ENCODE measurements at regions not wholly inside any gene's neighbourhood (a gene's known extent, or its start where the extent isn't known, plus 50 kb on each side); places are given as distances from the start of the nearest gene placed in this dataset.
"Not testable (repeated sequence)": the region's sequence is repeated elsewhere in the genome, so short reads cannot be mapped to it uniquely, and the experiment has no call there.

DNA sequence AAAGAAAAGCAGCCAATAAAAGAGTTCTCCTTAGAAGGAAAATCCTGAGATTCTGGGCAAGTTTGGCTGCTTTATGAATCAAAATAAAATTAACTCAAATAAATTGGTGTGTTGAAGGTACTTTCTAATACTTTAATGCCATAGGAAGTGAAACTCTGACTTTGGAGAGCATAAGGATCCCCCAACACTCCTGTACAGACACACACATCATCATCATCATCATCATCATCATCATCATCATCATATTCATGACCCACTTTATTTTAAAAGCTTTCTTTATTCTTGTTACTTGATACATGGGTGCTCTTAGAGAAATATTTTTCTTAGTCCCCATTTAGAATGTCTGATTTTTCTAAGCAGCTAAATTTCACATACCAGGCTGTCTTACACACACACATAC, 283.1 kb upstream of the CYRIA start:
- DNase-seq: no peak

DNA sequence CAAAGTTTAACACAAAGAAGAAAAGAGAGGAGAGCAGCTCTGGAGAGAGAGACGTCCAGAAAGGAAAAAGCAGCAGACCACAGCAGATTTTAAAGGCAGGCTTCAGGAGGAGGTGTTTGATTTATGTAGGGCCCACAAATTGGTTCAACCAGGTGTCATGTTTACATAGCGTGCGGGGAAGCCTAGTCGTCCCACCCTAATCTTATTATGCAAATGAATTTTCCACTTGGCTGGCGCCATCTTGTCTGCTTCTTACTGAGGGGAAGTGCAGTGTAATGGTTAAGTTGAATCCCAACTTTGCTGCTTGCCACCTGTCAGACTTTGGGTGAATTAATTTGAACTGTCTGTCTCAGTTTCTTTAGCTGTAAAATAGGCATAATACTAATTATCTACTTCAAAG, 282.4 kb upstream of the CYRIA start:
- DNase-seq: no peak

- no peak for DNase-seq
Observed at GRCh38 chr2:16943279-16943958, 277.8 kb upstream of the CYRIA start.

GRCh38 chr2:16940214-16940613, 274.6 kb upstream of the CYRIA start:
- no peak for DNase-seq

DNA sequence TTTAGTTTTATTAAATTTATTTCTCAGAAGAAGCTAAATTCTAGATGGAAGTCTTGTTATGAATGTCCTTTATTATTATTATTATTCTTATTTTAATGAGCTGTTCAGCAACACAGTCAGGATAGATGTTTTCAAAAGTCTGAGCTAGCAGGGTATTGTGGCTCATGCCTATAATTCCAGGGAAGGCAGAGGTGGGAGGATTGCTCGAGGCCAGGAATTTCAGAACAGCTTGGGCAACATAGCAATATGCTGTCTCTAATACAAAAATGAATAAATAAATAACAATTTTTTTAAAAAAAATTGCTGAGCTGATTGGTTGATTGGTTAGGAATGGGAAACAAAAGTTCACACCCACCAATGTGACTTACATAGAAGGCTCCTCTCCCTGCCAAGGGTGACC, 274.1 kb upstream of the CYRIA start:
- DNase-seq: no peak

GRCh38 chr2:16933355-16933754, 267.7 kb upstream of the CYRIA start:
- DNase-seq: no peak

DNA sequence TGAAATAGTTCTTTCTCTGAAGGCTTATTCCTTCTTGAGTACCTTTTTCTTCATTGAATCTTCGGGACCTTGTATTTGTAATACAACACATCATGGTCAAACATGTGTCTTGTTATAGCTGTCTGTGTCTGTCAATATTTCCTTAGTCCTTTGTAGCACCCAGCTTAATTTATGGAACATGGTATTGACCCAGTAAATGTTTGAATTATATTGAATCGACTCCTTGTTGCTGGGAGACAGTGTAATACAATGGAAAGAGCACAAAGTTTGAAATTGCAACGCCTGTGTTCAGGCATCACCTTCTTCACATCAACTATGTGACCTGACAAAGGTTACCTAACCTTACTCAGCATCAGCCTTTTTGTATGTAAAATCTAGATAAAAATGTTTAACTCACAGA, 267.2 kb upstream of the CYRIA start:
- DNase-seq: no peak

GRCh38 chr2:16931441-16931840, 265.8 kb upstream of the CYRIA start:
- DNase-seq: no peak

GRCh38 chr2:16927398-16927797, 261.8 kb upstream of the CYRIA start:
- DNase-seq: no peak

DNA sequence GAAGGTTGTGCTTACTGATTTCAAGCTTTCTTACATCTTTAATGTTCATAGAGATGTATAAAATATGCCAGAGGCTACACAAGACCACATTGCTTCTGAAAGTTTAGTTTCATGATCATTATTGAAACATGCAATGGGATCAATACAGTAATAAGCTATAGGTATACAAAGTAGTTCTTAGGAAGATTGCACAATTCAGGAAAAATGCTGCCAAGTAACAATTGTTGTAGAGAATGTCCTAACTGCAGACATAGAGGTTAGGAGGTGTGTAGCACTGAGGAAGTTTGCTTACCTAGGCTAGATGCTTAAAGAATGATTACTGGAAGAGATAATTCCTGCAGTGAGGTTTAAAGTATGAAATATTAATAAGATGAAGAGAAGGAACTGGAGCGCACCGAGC, 259.5 kb upstream of the CYRIA start:
- DNase-seq: no peak

DNA sequence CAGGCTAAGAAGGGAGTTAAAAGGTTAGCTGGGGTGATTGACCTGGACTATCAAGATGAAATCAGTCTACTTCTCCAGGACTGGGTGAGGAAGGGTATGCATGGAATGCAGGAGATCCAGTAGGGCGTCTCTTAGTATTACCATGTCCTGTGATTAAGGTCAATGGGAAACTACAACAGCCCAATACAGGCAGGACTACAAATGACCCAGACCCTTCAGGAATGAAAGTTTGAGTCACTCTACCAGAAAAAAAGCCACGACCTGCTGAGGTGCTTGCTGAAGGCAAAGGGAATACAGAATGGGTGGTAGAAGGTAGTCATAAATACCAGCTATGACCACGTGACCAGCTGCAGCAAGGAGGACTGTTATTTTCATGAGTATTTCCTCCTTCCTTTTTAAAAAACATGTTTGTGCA, 249.7 kb upstream of the CYRIA start:
- DNase-seq: not testable (repeated sequence)

DNA sequence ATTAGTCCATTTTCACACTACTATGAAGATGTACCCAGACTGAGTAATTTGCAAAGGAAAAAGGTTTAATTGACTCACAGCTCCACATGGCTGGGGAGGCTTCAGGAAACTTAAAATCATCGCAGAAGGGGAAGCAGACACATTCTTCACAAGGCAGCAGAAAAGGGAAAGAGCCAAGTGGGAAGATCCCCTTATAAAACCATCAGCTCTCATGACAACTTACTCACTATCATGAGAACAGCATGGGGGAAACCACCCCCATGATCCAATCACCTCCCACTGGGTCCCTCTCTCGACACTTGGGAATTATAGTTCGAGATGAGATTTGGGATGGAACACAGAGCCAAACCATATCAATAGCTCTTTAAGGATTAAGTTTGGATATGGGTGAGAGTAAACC, 246.1 kb upstream of the CYRIA start:
- no peak for DNase-seq

DNA sequence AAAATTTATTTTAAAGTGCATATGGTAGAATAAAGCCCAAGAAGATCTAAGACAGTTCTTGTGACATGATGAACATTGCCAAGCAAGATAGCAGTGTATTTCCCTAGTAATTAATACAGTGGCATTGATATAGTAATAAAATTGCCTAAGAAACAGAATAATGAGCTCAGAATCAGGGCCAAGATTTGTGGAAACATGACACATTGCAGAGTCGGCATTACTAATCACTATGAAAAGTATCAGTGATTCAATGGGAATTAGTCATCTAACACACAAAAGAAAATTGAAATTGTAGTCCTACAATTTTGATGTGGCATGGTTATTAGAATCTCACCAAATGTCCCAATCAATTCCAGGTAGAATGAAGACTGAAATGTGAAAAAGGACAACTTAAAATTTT, 243.0 kb upstream of the CYRIA start:
- DNase-seq: no peak

DNA sequence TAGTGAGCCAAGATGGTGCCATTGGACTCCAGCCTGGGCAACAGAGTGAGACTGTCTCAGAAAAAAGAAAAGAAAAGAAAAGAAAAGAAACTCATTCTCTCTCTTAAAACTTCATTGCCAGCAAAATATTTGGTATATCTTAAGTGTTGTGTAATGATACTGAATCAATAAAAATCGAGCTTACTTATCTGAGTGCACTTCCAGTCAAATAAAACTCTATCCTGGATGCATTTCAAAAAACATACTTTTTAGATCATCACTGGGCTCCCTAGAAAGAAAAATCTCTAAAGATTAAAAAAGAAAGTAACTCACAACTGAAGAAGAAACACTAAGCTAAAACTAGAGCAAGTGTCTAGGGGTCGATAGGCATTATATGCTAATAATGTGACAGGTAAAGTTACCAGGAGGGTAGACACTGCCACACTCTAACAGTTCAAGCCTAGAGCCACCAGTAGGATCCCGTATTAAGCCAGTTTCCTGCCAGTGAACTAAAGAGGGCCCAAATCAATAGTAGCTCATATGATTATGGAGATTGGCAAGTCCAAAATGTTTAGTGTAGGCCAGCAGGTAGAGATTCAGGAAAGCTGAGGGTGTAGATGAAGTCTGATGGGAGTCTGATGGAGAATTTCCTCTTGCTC, 242.1 kb upstream of the CYRIA start:
- DNase-seq: no peak

DNA sequence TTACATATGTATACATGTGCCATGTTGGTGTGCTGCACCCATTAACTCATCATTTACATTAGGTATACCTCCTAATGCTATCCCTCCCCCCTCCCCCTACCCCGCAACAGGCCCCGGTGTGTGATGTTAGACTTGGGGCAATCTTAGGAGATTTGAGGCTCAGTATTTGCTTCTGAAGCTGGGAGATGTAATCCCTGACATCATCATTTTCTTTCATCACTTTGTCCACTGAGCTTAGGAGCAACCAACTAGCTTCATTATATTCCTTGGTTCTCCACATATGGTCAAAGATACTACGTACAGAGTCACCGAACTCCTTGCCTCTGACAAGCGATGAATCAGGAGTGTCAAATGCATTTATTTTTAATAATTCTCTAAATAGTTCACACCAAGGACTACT, 239.7 kb upstream of the CYRIA start:
- DNase-seq: not testable (repeated sequence)

DNA sequence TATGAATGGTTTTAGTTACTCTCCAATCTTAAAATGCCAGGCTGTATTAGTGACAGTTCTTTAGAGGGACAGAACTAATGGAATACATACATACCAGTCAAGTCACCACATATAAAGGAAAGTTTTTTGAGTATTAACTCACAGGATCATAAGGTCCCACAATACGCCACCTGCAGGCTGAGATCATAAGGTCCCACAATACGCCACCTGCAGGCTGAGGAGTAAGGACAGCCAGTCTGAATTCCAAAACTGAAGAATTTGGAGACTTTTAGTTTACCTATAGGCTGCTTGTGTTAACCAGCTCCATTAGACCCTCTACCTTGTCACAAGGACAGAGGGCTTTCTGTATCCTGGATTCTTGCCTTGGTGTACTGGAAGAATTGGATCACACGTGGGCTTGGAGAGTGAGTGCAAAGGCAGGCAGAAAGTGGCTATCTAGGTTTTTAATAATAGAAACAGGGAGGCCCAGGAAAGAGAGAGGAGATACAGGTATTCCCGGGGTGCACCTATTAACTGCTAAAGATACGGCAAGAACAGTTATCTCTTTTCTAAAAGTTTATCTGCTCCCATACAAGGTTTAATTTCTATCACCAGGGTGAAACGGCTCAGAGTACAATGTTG, 234.9 kb upstream of the CYRIA start:
- DNase-seq: no peak

DNA sequence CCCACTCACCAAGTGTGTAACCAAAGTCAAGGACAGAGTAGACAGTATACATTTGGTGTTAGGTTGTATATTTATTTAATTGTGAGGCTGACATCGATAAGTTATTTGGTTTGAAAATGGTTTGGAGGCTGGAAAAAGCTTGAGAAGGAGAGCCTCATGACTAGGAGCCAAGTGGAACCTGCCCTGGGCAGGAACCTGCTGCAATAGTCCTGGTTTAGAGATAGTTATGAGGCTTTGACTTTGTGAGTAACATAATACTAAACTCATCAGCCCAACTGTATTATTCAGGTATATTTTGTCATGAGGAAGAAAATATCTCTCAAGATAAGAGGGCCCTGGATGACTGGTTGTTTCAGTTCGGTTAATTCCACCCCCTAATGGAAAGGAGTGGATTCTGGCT, 234.3 kb upstream of the CYRIA start:
- no peak for DNase-seq

DNA sequence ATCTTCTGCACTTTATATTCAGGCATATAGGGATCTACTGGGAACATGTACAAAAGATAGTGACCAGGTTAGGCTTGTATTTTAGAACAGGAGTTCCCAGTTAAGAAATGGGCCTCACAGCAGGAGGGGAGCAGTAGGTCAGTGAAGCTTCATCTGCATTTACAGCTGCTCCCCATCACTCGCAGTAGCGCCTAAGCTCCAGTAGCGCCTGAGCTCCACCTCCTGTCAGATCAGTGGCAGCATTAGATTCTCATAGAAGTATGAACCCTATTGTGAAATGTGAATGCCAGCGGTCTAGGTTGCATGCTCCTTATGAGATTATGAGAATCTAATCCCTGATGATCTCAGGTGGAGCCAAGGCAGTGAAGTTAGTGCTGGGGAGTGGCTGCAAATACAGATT, 224.4 kb upstream of the CYRIA start:
- no peak for DNase-seq

GRCh38 chr2:16885027-16885426, 219.4 kb upstream of the CYRIA start:
- DNase-seq: no peak

DNA sequence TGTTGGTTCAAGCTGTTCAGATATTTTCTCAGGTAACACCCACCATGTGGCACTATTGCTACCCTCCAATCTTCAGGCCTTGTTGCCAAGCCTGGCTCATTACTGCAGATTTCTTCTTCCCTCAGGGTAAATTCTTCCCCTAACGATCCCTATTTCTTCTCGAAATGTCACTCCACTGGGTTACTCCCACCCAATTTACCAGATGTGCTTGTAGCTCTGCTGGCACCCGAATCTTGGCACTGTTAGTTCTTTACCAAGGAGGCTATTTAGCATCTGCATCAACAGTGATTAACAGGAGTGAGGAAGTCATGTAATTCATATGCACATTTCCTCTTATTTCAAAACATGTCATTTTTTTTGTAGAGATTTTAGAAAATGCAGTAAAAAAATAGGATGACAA, 217.1 kb upstream of the CYRIA start:
- DNase-seq: no peak

- no peak for DNase-seq
Observed at GRCh38 chr2:16881122-16881521, 215.5 kb upstream of the CYRIA start.

GRCh38 chr2:16871411-16871810, 205.8 kb upstream of the CYRIA start:
- no peak for DNase-seq

DNA sequence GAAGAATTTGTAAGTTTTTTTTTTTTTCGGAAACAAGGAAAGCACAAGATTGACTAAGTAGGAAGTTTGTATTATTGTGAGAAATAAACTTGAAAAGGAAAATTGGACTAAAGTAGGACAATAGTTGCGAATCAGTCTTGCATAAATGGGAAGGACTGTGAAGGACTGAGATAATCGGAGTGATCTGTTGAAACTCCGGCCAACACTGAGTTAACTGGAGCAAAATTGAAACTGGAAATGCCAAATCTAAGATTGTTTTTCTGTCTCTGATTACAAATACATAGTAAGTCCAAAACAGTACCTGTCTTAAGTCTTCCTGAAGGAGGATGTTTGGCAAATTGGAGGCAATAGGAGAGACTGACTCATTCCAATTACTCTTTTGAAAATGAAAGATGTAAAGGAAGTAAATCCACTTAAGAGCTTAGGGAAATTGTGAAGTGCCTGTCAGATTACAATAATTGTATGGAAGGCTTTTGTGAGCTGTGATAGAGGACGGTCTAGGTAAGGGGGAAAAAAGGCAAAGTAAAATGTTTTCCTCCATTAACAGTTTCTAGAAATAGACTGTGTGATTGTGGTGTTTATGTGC, 204.9 kb upstream of the CYRIA start:
- no peak for DNase-seq

GRCh38 chr2:16869711-16870110, 204.1 kb upstream of the CYRIA start:
- DNase-seq: no peak

Measured in EL (cell line).